Heart left ventricle (tissue), 16 donors: ENCODE measurements at regions not wholly inside any gene's neighbourhood (a gene's known extent, or its start where the extent isn't known, plus 50 kb on each side); places are given as distances from the start of the nearest gene placed in this dataset.
A peak's percentile ranks its signal among the peaks of the same experiment; 100 is the strongest.

ENCODE experiments used
- ATAC-seq, 4 donors: fragments of 200-7000 bp; cut with Tn5 transposase; one replicate each; pipeline ENCODE4 v1.9.1; 2020 to 2022; ENCODE audit warnings: moderate library complexity in 4 of 4, mild to moderate bottlenecking in 3 of 4, moderate number of reproducible peaks in 1 of 4
- DNase-seq, 5 donors: peaks; one replicate each; pipeline ENCODE4 v3.0.0-alpha.2; 2020
- H3K27ac ChIP-seq, 12 donors: fragments of 200-600 bp; sonication (generic) in 4 of 12; one replicate each; pipeline versions ENCODE4 v1.5.0 to v1.8.0; 2016 to 2022; ENCODE audit warnings: mild to moderate bottlenecking in 2 of 12
- H3K27me3 ChIP-seq, 9 donors: fragments of 200-600 bp; sonication (generic) in 2 of 9; one replicate each; pipeline versions ENCODE4 v1.5.1 to v1.8.0; 2016 to 2022; ENCODE audit warnings: mild to moderate bottlenecking in 3 of 9
- H3K36me3 ChIP-seq, 9 donors: fragments of 200-600 bp; sonication (generic) in 2 of 9; one replicate each; pipeline versions ENCODE4 v1.5.0 to v1.8.0; 2018 to 2022; ENCODE audit warnings: mild to moderate bottlenecking in 2 of 9
- H3K4me1 ChIP-seq, 12 donors: fragments of 200-600 bp; sonication (generic) in 4 of 12; one replicate each; pipeline versions ENCODE4 v1.5.0 to v1.8.0; 2016 to 2022; ENCODE audit warnings: mild to moderate bottlenecking in 3 of 12
- H3K4me3 ChIP-seq, 12 donors: fragments of 200-600 bp; sonication (generic) in 4 of 12; one replicate each; pipeline versions ENCODE4 v1.5.0 to v1.8.0; 2017 to 2022; ENCODE audit warnings: mild to moderate bottlenecking in 9 of 12, moderate library complexity in 4 of 12
- H3K9me3 ChIP-seq, 12 donors: fragments of 200-600 bp; sonication (generic) in 4 of 12; one replicate each; pipeline versions ENCODE4 v1.5.0 to v1.8.0; 2016 to 2022; ENCODE audit warnings: mild to moderate bottlenecking in 1 of 12
- POLR2A ChIP-seq, 2 donors: fragments of 450-650 bp; IDR thresholded peaks; one replicate each; pipeline ENCODE4 v1.6.1; 2017; ENCODE audit warnings: antibody characterized with exemption in 2 of 2, mild to moderate bottlenecking in 2 of 2, moderate library complexity in 2 of 2
- WGBS, 4 donors: extraction: QIAGEN DNeasy Blood & Tissue Kit in 2 of 4; methylation state at CpG; one replicate each; pipeline versions ENCODE4 v1.1.5 to v1.1.7; 2013 to 2018; 5-methylcytosine and 5-hydroxymethylcytosine counted together
- intact Hi-C, 10 donors: fragments of 100-400 bp; cut with DNase I; formaldehyde crosslinking; loops; one replicate each; pipeline versions ENCODE4 v1.11.1 to v1.14.2; 2022
- TF ChIP-seq, protein P1 (sequence below), 12 donors: fragments of 200-600 bp; sonication (generic) in 4 of 12; IDR thresholded peaks; one replicate each; pipeline versions ENCODE4 v1.5.0 to v1.8.0; 2018 to 2022; ENCODE audit warnings: antibody characterized with exemption in 12 of 12, mild to moderate bottlenecking in 5 of 12
- donor health status: ischemic (EF 13 %, LVEDD 7.1; RV severe dilation, severe dysfunction).
- donor health status: healthy with polysubstance abuse.
- donor health status: DM: no; HTN: yes; CAD: no.
- donor health status: DM: no; HTN: no; CAD: no.
- donor health status: ischemic (EF 25% LVEDD 6.9; RV normal size, moderate dysfunction).
- donor health status: ischemic (EF 25% LVEDD 5.7; RV mildly dilated, moderate dysfunction).
- donor health status: healthy.
- donor health status: DM: yes; HTN: yes; CAD: no.
- donor health status: ischemic (EF 35%, LVEDD 5.7; RV mildly dilated, moderate dysfunction).
- donor health status: nonischemic (EF 11% LVEDD 7.7; RV severe dilation, severe dysfunction).
- donor health status: DM: yes; HTN: yes; CAD: no.
- donor health status: PGD.
- donor health status: ischemic (EF 29% LVEDD 5.4; RV normal size, mild dysfunction).
- donor health status: nonischemic (EF 23%, LVEDD 6.1; RV moderate dilation, normal function).

DNA sequence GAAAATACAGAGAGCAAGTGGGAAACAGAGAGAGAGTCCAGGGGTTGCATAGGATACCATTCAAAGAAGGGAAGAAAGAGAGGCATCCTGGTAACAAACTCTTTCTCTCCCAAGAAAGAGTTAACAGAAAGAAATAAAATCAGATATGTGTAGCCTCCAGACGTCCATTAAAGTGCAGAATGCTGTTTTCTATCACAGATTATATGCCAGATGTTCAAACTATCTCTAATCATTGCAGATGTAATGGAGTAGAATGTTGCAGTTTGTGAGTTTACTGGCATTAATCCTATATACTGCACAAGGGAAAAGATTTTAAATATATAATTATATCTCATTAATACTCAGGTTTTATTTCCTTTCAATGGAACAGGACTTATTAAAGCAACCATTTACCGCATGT is 369.4 kb downstream of the ZNF536 start:
- 48 to 53% (median 51%) methylated on average over 2 of the region's 2 CpGs for WGBS, 4 donors
- Histone ChIP-seq H3K9me3 (no peaks in the 10 kb centered on the region), H3K27me3 (peaks cover 0 to 28% (median 4%) of the 10 kb centered on the region in 9 donors), H3K36me3 (no peaks in the 10 kb centered on the region), H3K4me3 (no peak overlapping the region), H3K27ac (no peak overlapping the region), H3K4me1 (peaks cover 0 to 7% (median 0%) of the 10 kb centered on the region in 12 donors)
- intact Hi-C loops = no loop called here
- no peak for TF ChIP-seq POLR2A (IDR thresholded peaks at IDR 0.05)
- TF ChIP-seq, protein P1, sequence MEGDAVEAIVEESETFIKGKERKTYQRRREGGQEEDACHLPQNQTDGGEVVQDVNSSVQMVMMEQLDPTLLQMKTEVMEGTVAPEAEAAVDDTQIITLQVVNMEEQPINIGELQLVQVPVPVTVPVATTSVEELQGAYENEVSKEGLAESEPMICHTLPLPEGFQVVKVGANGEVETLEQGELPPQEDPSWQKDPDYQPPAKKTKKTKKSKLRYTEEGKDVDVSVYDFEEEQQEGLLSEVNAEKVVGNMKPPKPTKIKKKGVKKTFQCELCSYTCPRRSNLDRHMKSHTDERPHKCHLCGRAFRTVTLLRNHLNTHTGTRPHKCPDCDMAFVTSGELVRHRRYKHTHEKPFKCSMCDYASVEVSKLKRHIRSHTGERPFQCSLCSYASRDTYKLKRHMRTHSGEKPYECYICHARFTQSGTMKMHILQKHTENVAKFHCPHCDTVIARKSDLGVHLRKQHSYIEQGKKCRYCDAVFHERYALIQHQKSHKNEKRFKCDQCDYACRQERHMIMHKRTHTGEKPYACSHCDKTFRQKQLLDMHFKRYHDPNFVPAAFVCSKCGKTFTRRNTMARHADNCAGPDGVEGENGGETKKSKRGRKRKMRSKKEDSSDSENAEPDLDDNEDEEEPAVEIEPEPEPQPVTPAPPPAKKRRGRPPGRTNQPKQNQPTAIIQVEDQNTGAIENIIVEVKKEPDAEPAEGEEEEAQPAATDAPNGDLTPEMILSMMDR (IDR thresholded peaks at IDR 0.05) = no peak
- DNase-seq = no peak
- no peak for ATAC-seq

DNA sequence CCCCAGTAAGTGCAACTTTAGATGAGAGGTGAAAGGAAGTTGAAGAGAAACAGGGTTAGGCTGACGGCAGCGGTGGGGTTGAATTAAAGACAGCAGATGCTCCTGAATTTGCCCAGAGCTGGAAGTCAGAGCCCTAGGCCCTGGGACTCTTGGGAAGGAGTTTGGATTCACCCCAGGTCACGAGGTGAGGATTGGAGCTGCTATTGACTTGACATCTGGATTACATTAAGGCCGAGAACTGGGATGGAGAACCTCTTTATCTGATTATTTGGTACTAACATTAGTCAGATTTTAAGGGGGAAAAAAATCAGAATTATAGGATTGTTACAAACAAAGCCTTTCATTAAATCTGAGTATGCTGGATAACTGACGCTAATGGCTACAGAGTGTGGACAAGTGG is 367.2 kb downstream of the ZNF536 start:
- no peak for TF ChIP-seq POLR2A (IDR thresholded peaks at IDR 0.05)
- TF ChIP-seq, protein P1 (IDR thresholded peaks at IDR 0.05) = no peak
- H3K4me3 ChIP-seq = no peak overlapping the region
- H3K4me1 ChIP-seq = peaks cover 0 to 7% (median 0%) of the 10 kb centered on the region in 12 donors
- H3K27me3 ChIP-seq = peaks cover 0 to 30% (median 4%) of the 10 kb centered on the region in 9 donors
- intact Hi-C loops = no loop called here
- no peak overlapping the region for H3K27ac ChIP-seq
- no peaks in the 10 kb centered on the region for H3K9me3 ChIP-seq
- DNase-seq = no peak
- no peak for ATAC-seq
- no peaks in the 10 kb centered on the region for H3K36me3 ChIP-seq
- WGBS, 4 donors = 62 to 74% (median 67%) methylated on average over 5 of the region's 5 CpGs

DNA sequence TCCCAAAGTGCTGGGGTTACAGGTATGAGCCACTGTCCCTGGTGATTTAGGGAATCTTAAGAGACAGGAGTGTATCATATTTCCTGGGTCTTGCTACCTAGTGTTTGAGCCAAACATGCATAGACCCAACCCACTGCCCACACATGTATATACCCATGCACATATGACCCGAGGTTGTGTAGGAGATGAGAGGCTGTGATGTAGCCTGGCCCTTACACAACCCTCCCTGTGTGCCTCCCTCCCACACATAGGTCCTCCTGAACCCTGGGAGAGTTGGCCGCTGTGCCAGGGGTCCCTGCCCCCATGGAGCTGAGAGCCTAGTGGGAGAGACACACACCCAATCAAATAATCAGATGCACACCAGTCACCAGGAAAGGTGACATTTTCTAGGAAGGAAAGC is 365.9 kb downstream of the ZNF536 start:
- intact Hi-C loops = no loop called here
- 74 to 85% (median 78%) methylated on average over 2 of the region's 2 CpGs for WGBS, 4 donors

DNA sequence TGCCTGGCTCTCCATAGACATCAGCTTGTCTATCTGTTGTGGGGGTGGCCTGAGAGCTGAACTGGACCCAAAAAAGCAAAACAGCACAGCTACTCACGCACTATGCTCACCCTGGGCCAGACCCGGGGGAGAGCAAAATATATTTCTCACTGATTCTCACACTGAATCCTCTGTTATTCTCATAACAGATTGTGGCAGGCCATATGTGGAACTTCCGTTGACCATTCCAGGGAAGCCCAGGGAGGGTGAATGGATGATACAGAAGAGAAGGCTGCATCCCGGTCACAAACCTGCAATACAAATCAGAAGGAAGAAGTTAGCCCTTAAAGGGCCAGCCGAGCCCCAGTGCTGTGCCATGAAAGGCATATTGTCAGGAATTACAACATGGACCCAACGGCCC is 362.5 kb downstream of the ZNF536 start:
- peaks cover 0 to 17% (median 0%) of the 10 kb centered on the region in 9 donors for H3K27me3 ChIP-seq
- ATAC-seq (peak in 1 of 4 donors; percentile 42), DNase-seq (no peak)
- no peak for TF ChIP-seq POLR2A (IDR thresholded peaks at IDR 0.05)
- TF ChIP-seq, protein P1 (IDR thresholded peaks at IDR 0.05) = no peak
- no peak overlapping the region for H3K4me3 ChIP-seq
- intact Hi-C loops = no loop called here
- no peaks in the 10 kb centered on the region for H3K4me1 ChIP-seq
- 44 to 55% (median 54%) methylated on average over 6 of the region's 6 CpGs for WGBS, 4 donors
- no peak overlapping the region for H3K27ac ChIP-seq
- no peaks in the 10 kb centered on the region for H3K36me3 ChIP-seq
- H3K9me3 ChIP-seq = no peaks in the 10 kb centered on the region

More for the DNA sequence above, 365.9 kb downstream of the ZNF536 start:
- Histone ChIP-seq H3K27ac (no peak overlapping the region), H3K9me3 (no peaks in the 10 kb centered on the region), H3K4me3 (no peak overlapping the region), H3K27me3 (peaks cover 0 to 26% (median under 1%) of the 10 kb centered on the region in 9 donors), H3K4me1 (peaks cover 0 to 4% (median 0%) of the 10 kb centered on the region in 12 donors), H3K36me3 (no peaks in the 10 kb centered on the region)
- TF ChIP-seq, protein P1 (IDR thresholded peaks at IDR 0.05) = no peak
- TF ChIP-seq POLR2A (IDR thresholded peaks at IDR 0.05) = no peak
- DNase-seq (no peak), ATAC-seq (peak in 1 of 4 donors; percentile 38)
